WI38 (cell line): ENCODE measurements at regions not wholly inside any gene's neighbourhood (a gene's known extent, or its start where the extent isn't known, plus 50 kb on each side); places are given as distances from the start of the nearest gene placed in this dataset.

Experiments
- H3K4me3 ChIP-seq: 2 replicates; pipeline ENCODE4 v1.5.1; 2011; ENCODE audit warnings: low read depth, mild to moderate bottlenecking, control low read depth, low read length
- TF ChIP-seq, protein P1 (sequence below): IDR thresholded peaks from 2 replicates; pipeline ENCODE4 v1.5.1; 2012; ENCODE audit warnings: low read depth, mild to moderate bottlenecking, control low read depth, low read length

DNA sequence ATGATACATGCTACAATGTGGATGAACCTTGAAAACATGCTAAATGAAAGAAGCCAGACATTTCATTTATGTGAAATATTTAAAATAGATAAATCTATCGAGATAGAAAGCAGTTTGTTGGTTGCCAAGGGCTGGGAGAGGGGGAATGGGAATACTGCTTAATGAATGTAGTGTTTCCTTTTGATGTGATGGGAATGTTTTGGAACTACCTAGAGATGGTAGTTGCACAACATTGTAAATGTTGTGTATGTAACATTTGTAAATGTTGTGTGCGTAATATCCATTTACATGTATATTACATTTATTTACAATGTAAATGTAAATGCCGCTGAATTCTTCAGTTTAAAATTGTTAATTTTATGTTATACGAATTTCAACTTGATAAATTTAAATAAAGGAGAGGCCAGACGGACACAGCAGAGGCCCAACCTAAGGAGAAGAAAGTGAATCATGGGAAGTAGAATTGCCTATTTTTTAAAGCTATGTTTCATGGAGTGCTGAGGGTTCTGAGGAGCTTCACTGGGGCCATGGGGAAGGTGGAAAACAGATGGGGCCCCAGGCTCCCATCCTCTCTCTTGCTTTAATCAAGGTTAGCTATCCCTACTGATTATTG lies 60.0 kb upstream of the TEX13D start:
- TF ChIP-seq, protein P1, sequence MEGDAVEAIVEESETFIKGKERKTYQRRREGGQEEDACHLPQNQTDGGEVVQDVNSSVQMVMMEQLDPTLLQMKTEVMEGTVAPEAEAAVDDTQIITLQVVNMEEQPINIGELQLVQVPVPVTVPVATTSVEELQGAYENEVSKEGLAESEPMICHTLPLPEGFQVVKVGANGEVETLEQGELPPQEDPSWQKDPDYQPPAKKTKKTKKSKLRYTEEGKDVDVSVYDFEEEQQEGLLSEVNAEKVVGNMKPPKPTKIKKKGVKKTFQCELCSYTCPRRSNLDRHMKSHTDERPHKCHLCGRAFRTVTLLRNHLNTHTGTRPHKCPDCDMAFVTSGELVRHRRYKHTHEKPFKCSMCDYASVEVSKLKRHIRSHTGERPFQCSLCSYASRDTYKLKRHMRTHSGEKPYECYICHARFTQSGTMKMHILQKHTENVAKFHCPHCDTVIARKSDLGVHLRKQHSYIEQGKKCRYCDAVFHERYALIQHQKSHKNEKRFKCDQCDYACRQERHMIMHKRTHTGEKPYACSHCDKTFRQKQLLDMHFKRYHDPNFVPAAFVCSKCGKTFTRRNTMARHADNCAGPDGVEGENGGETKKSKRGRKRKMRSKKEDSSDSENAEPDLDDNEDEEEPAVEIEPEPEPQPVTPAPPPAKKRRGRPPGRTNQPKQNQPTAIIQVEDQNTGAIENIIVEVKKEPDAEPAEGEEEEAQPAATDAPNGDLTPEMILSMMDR: no peak
- no peak overlapping the region for H3K4me3 ChIP-seq

DNA sequence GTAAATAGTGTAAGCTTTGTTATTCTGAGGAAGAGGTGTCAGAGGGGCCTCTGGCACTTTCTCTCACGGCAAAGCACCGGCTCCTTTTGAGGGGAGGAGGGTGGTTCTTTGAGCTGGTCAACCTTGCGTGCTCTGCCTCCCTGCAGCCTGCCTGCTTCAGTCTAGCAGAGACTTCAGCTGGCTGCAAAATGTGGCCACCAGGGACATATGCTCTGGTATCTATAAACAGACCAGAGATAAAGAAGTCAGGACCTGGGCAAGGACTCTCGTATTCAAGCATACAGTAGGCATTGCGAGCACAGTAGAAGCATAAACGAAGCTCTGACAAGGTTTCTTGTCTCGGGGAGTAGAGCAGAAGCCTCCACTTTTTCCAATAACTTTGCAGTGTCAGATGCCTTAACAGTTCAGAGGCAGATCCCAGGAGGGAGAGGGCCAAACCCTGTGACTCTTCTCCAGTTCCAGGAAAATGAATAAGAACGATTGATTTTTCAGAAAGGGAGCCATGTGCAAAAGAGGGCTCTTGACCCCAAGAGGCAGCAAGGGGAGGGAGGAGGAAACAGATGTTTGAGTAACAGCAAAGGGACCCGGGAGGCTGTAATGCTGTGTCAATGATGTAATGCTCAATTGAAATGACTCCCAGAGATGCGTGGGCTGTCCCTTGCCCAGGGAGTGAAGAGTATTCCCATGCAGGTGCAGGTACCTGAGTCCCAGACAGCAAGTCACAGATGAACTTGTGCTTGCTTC lies 57.9 kb upstream of the TEX13D start:
- no peak overlapping the region for H3K4me3 ChIP-seq
- TF ChIP-seq, protein P1: no peak

GRCh38 chrX:124275182-124275894 lies 57.1 kb upstream of the TEX13D start:
- TF ChIP-seq, protein P1: no peak
- no peak overlapping the region for H3K4me3 ChIP-seq

DNA sequence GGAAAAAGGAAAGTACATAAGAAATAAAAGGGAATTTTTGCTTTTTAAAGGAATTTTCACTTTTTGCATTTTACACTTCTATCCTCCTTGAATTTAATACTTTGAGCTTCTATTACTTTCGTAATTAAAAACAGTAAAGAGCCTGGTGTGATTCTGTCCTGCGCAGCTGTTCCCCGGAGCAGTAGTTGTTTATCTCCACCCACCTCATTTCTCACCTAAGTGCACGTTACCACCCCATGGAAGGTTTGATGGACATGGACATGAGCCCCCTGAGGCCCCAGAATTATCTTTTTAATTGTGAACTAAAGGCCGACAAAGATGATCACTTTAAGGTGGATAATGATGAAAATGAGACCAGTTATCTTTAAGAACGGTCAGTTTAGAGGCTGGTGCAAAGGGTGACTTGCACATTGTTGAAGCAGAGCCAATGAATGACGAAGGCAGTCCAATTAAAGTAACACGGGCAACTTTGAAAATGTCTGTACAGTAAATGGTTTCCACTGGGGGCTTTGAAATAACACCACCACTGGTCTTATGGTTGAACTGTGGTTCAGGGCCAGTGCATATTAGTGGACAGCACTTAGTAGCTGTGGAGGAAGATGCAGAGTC lies 52.1 kb upstream of the TEX13D start:
- no peak overlapping the region for H3K4me3 ChIP-seq
- TF ChIP-seq, protein P1: no peak

DNA sequence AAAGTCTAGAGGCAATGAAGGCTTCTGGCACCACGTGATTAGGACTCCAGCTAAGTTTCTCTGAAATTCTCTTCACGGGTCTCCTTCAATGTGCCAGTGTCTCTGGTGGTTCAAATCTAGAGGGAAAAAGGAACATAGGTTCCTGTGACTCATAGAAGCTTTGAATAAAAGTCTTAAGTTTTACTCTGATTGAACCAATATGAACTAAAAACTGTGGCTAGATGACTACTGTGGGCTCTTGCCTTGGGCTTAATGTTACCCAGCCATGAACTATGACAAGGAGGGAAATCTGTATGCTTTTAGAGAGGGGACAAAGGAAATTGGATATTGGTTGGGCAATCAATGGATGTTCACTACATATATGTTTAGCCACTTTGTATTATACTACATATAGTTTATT lies 49.9 kb upstream of the TEX13D start:
- H3K4me3 ChIP-seq: no peak overlapping the region
- TF ChIP-seq, protein P1: no peak
